ENCODE measurements at regions not wholly inside any gene's neighbourhood (a gene's known extent, or its start where the extent isn't known, plus 50 kb on each side); places are given as distances from the start of the nearest gene placed in this dataset.

GRCh38 chr6:56771929-56772607, 129.4 kb upstream of the DST start:
- DNase-seq (no peak), ATAC-seq (no peak)
- no peaks in the 10 kb centered on the region for H3K9me3 Mint-ChIP-seq
- TF ChIP-seq CTCF (IDR thresholded peaks at IDR 0.05), result no peak
- ChIA-PET POLR2A (no interaction called here), CTCF (interaction anchor here (0.8 kb wide), 1 partner anchor 26 kb away, joined by 3 read pairs; no protein-coding TSS in a partner anchor)
- intact Hi-C loops (cut with micrococcal nuclease), result no loop called here
- H3K4me3 Mint-ChIP-seq, result no peak overlapping the region
- H3K36me3 Mint-ChIP-seq (ENCODE audit: low read depth), result no peaks in the 10 kb centered on the region
- no peak overlapping the region for H3K27ac Mint-ChIP-seq
- H3K4me1 Mint-ChIP-seq (ENCODE audit: low read depth), result no peaks in the 10 kb centered on the region
- no peaks in the 10 kb centered on the region for H3K27me3 Mint-ChIP-seq

- Mint-ChIP-seq H3K27me3 (no peaks in the 10 kb centered on the region), H3K4me1 (ENCODE audit: low read depth) (no peaks in the 10 kb centered on the region), H3K27ac (no peak overlapping the region), H3K36me3 (ENCODE audit: low read depth) (no peaks in the 10 kb centered on the region), H3K9me3 (no peaks in the 10 kb centered on the region), H3K4me3 (no peak overlapping the region)
- ATAC-seq (no peak), DNase-seq (no peak)
- intact Hi-C loops (cut with micrococcal nuclease), result no loop called here
- no peak for TF ChIP-seq CTCF (IDR thresholded peaks at IDR 0.05)
- CTCF ChIA-PET, result no interaction called here
- POLR2A ChIA-PET, result no interaction called here
Measured at GRCh38 chr6:56771189-56771588, 128.5 kb upstream of the DST start.

- no peaks in the 10 kb centered on the region for H3K36me3 Mint-ChIP-seq (ENCODE audit: low read depth)
- intact Hi-C loops (cut with micrococcal nuclease), result no loop called here
- H3K27ac Mint-ChIP-seq, result no peak overlapping the region
- CTCF ChIA-PET, result no interaction called here
- DNase-seq (no peak), ATAC-seq (no peak)
- POLR2A ChIA-PET, result no interaction called here
- no peak overlapping the region for H3K4me3 Mint-ChIP-seq
- H3K9me3 Mint-ChIP-seq, result no peaks in the 10 kb centered on the region
- no peaks in the 10 kb centered on the region for H3K27me3 Mint-ChIP-seq
- TF ChIP-seq CTCF (IDR thresholded peaks at IDR 0.05), result no peak
- no peaks in the 10 kb centered on the region for H3K4me1 Mint-ChIP-seq (ENCODE audit: low read depth)
Measured at GRCh38 chr6:56770011-56770520, 127.4 kb upstream of the DST start.

- no peak overlapping the region for H3K4me3 Mint-ChIP-seq
- no peak for TF ChIP-seq CTCF (IDR thresholded peaks at IDR 0.05)
- intact Hi-C loops (cut with micrococcal nuclease), result no loop called here
- ChIA-PET POLR2A (no interaction called here), CTCF (interaction anchor here (0.6 kb wide), 1 partner anchor 674 kb away, joined by 3 read pairs; no protein-coding TSS in a partner anchor)
- no peak overlapping the region for H3K27ac Mint-ChIP-seq
- ATAC-seq (no peak), DNase-seq (no peak)
- no peaks in the 10 kb centered on the region for H3K27me3 Mint-ChIP-seq
- H3K9me3 Mint-ChIP-seq, result no peaks in the 10 kb centered on the region
- no peaks in the 10 kb centered on the region for H3K4me1 Mint-ChIP-seq (ENCODE audit: low read depth)
- H3K36me3 Mint-ChIP-seq (ENCODE audit: low read depth), result no peaks in the 10 kb centered on the region
Measured at GRCh38 chr6:56767892-56768531, 125.3 kb upstream of the DST start.

GRCh38 chr6:56767435-56767834, 124.7 kb upstream of the DST start:
- no peaks in the 10 kb centered on the region for H3K4me1 Mint-ChIP-seq (ENCODE audit: low read depth)
- TF ChIP-seq CTCF (IDR thresholded peaks at IDR 0.05), result no peak
- no peaks in the 10 kb centered on the region for H3K27me3 Mint-ChIP-seq
- ChIA-PET POLR2A (no interaction called here), CTCF (interaction anchor here (0.6 kb wide), 1 partner anchor 673 kb away, joined by 3 read pairs; no protein-coding TSS in a partner anchor)
- H3K36me3 Mint-ChIP-seq (ENCODE audit: low read depth), result no peaks in the 10 kb centered on the region
- no peak overlapping the region for H3K4me3 Mint-ChIP-seq
- H3K9me3 Mint-ChIP-seq, result no peaks in the 10 kb centered on the region
- intact Hi-C loops (cut with micrococcal nuclease), result no loop called here
- DNase-seq, result no peak
- ATAC-seq, result no peak
- H3K27ac Mint-ChIP-seq, result no peak overlapping the region

All from activated CD8-positive, alpha-beta T cell treated with anti-CD3 and anti-CD28 coated beads for 36 hours (primary cell).